Karpas-422 (cell line): ENCODE measurements at regions not wholly inside any gene's neighbourhood (a gene's known extent, or its start where the extent isn't known, plus 50 kb on each side); places are given as distances from the start of the nearest gene placed in this dataset.

ENCODE experiments used
- DNase-seq: peaks from one replicate; pipeline ENCODE4 v3.0.0-alpha.2; 2015
- H2AFZ ChIP-seq: fragments of 200-600 bp; sonication (generic); 2 replicates; pipeline ENCODE4 v1.6.1; 2014; ENCODE audit warnings: antibody characterized with exemption, low read length, mixed read lengths
- H3K27ac ChIP-seq: fragments of 200-600 bp; sonication (generic); 2 replicates; pipeline ENCODE4 v1.5.1; 2014; ENCODE audit warnings: mild to moderate bottlenecking, low read length, moderate library complexity
- H3K27me3 ChIP-seq: fragments of 200-600 bp; sonication (generic); 2 replicates; pipeline ENCODE4 v1.6.1; 2014; ENCODE audit warnings: low read length, mixed read lengths
- H3K36me3 ChIP-seq: fragments of 200-600 bp; sonication (generic); 2 replicates; pipeline ENCODE4 v1.6.1; 2014; ENCODE audit warnings: low read length, mixed read lengths; ENCODE audit not compliant: insufficient read depth
- H3K4me1 ChIP-seq: fragments of 200-600 bp; sonication (generic); 2 replicates; pipeline ENCODE4 v1.6.1; 2014; ENCODE audit warnings: mild to moderate bottlenecking, low read length, mixed read lengths
- H3K4me2 ChIP-seq: fragments of 200-600 bp; sonication (generic); 2 replicates; pipeline ENCODE4 v1.6.1; 2014; ENCODE audit warnings: low read length, low read depth, mild to moderate bottlenecking; ENCODE audit not compliant: poor library complexity, severe bottlenecking
- H3K4me3 ChIP-seq: fragments of 200-600 bp; sonication (generic); 2 replicates; pipeline ENCODE4 v1.5.1; 2014; ENCODE audit warnings: mild to moderate bottlenecking, antibody characterized with exemption, low read length, mixed read lengths
- H3K79me2 ChIP-seq: fragments of 200-600 bp; sonication (generic); 2 replicates; pipeline ENCODE4 v1.6.1; 2014; ENCODE audit warnings: mild to moderate bottlenecking, low read length, mixed read lengths
- H3K9ac ChIP-seq: fragments of 200-600 bp; sonication (generic); 2 replicates; pipeline ENCODE4 v1.6.0; 2014; ENCODE audit warnings: low read length
- H3K9me2 ChIP-seq: fragments of 200-600 bp; sonication (generic), shearing (Covaris generic); replicated peaks from 2 replicates; pipeline ENCODE4 v1.6.0; 2014; ENCODE audit warnings: mild to moderate bottlenecking, low read length, moderate library complexity; ENCODE audit not compliant: insufficient read depth
- H3K9me3 ChIP-seq: fragments of 300-700, 200-600 bp; sonication (generic); 2 replicates; pipeline ENCODE4 v1.6.1; 2014; ENCODE audit warnings: low read length, mixed read lengths
- H4K20me1 ChIP-seq: fragments of 200-600 bp; sonication (generic); 2 replicates; pipeline ENCODE4 v1.6.1; 2014; ENCODE audit warnings: mild to moderate bottlenecking, antibody characterized with exemption, low read length, low read depth; ENCODE audit not compliant: insufficient read depth

DNA sequence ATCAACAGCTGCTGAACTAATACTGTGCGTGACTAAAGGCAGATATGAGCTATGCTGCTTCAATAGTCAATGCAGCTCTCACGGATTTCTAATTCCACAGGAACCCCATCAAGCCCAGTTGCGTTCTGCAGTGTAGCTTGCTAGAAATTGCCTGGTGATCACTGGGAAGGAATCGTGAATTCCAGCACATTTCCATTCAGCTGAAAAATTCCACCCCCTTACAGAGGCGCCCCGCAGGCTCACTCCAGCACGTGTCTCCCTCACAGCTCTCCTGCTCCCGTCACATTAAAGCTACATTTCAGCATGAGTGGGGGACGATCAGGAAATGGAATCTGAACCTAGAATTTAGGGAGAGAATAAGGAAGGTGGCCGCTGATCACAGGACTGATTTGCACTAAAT lies 534.8 kb downstream of the TCERG1L start:
- no peaks in the 10 kb centered on the region for H3K36me3 ChIP-seq
- 0 out of 2 replicates have a peak, but pooled peaks cover 3% of the 10 kb centered on the region for H4K20me1 ChIP-seq
- H3K27me3 ChIP-seq = no peaks in the 10 kb centered on the region
- no peak overlapping the region for H3K27ac ChIP-seq
- peaks cover 8% of the 10 kb centered on the region for H3K4me1 ChIP-seq
- H3K9ac ChIP-seq = no peak overlapping the region
- H2AFZ ChIP-seq = no peak overlapping the region
- no peaks in the 10 kb centered on the region for H3K9me3 ChIP-seq
- H3K4me3 ChIP-seq = no peak overlapping the region
- DNase-seq = no peak
- H3K79me2 ChIP-seq = no peaks in the 10 kb centered on the region
- no peaks in the 10 kb centered on the region for H3K9me2 ChIP-seq
- H3K4me2 ChIP-seq = no peak overlapping the region

DNA sequence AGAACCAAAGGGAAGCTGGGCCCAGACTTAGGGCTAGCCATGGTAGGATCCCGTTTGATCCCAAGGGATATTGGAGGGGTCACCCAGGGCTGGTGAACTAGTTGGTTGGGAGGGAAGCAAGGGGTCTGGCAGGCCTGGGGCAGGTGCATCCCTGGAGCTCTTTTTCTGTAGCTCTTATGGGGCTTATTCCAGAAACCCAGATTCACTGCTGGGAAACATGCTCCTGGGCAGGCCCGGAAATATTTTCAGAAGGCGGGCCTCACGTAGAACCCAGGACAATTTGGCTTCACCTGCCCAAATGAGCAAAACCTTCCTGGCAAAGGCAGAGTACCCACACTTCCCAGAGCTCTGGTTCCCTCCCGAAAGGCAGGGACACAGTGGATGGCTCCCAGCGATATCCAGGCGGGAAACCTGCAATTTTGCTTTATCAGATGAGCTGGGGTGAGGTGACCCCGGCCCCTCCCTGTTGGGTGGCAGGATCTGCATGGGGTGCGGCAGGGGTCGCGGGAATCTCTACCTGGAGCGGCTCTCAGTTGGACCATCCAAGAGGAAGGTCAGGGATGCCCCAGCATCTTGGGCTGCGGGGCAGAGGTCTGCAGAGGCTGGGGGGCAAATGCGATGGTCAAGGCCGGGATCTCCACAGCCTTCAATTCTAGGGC lies 533.9 kb downstream of the TCERG1L start:
- Histone ChIP-seq H3K27me3 (no peaks in the 10 kb centered on the region), H3K4me1 (peaks cover 8% of the 10 kb centered on the region), H4K20me1 (no peaks in the 10 kb centered on the region), H3K9me2 (no peaks in the 10 kb centered on the region), H3K4me2 (no peak overlapping the region), H3K9me3 (no peaks in the 10 kb centered on the region), H3K36me3 (no peaks in the 10 kb centered on the region), H3K9ac (no peak overlapping the region), H3K79me2 (no peaks in the 10 kb centered on the region), H3K4me3 (no peak overlapping the region), H2AFZ (no peak overlapping the region), H3K27ac (no peak overlapping the region)
- no peak for DNase-seq

DNA sequence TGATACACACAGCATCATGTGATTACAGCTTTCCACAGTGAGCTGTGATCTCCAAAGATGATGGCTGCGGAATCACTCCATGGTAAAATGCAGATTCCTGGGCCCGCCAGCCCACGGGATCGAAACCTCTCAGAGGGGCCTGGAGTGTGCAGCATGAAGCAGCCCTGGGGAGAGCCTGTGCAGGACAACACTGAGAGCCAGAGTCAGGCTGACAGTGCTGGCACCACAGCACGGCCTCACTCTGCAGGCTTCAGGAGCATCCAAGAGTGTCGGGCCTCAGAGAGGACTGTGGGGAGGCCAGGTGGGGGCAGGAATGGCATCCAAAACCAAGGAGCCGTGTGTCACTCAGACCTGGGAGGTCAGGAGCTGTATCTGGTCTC lies 533.4 kb downstream of the TCERG1L start:
- Histone ChIP-seq H3K9me3 (no peaks in the 10 kb centered on the region), H3K9me2 (no peaks in the 10 kb centered on the region), H4K20me1 (no peaks in the 10 kb centered on the region), H3K4me1 (peaks cover 8% of the 10 kb centered on the region), H3K4me3 (no peak overlapping the region), H3K79me2 (no peaks in the 10 kb centered on the region), H3K9ac (no peak overlapping the region), H3K36me3 (no peaks in the 10 kb centered on the region), H3K27me3 (no peaks in the 10 kb centered on the region), H2AFZ (no peak overlapping the region), H3K27ac (no peak overlapping the region), H3K4me2 (no peak overlapping the region)
- DNase-seq = no peak

DNA sequence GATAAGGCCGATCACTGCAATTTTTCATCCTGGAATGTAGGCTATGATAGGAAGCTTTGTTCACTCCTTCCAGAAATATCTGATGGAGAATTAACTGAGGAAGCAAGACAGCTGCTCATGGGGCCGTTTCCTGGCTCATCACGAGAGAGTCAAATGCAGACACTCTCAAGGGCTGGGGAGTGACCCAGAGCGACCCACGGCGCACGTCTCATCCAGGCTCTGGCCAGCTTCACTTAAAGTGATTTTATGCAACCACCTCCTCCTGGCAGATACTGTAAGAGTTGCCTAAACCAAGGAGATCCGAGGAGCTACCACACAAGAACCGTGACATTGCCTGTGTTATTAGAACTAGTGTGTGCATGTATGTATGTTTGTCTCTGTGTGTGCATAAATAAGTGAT lies 530.8 kb downstream of the TCERG1L start:
- peaks cover 8% of the 10 kb centered on the region for H3K4me1 ChIP-seq
- no peaks in the 10 kb centered on the region for H3K36me3 ChIP-seq
- H3K9ac ChIP-seq = no peak overlapping the region
- no peak overlapping the region for H3K4me2 ChIP-seq
- H3K9me3 ChIP-seq = no peaks in the 10 kb centered on the region
- no peak for DNase-seq
- no peaks in the 10 kb centered on the region for H3K79me2 ChIP-seq
- H3K27me3 ChIP-seq = no peaks in the 10 kb centered on the region
- no peak overlapping the region for H2AFZ ChIP-seq
- H3K9me2 ChIP-seq = no peaks in the 10 kb centered on the region
- H3K27ac ChIP-seq = no peak overlapping the region
- H3K4me3 ChIP-seq = no peak overlapping the region
- no peaks in the 10 kb centered on the region; the same call in 1 of the 2 replicates for H4K20me1 ChIP-seq

DNA sequence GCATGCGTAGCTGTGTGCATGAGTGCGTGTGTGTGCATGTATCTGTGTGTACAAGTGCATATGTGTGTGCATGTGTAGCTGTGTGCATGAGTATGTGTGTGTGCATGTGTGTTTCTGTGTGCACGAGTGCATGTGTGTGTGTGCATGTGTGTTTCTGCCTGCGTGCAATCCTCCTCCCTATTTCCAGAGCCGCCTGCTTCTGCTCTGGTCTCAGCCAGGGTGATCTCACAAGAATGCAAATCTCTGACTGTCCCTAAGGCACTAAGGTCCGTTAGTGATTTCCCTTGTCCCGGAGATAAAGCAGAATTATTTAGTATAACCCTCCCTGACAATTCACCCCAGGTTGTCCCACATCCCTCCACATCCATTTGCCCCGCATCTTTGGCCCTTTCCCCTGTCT lies 530.3 kb downstream of the TCERG1L start:
- Histone ChIP-seq H3K9me2 (no peaks in the 10 kb centered on the region), H4K20me1 (no peaks in the 10 kb centered on the region; the same call in 1 of the 2 replicates), H3K27ac (no peak overlapping the region), H3K27me3 (no peaks in the 10 kb centered on the region), H3K4me1 (peaks cover 8% of the 10 kb centered on the region), H3K4me3 (no peak overlapping the region), H3K36me3 (no peaks in the 10 kb centered on the region), H2AFZ (no peak overlapping the region), H3K79me2 (no peaks in the 10 kb centered on the region), H3K4me2 (no peak overlapping the region), H3K9me3 (no peaks in the 10 kb centered on the region), H3K9ac (no peak overlapping the region)
- DNase-seq = no peak

DNA sequence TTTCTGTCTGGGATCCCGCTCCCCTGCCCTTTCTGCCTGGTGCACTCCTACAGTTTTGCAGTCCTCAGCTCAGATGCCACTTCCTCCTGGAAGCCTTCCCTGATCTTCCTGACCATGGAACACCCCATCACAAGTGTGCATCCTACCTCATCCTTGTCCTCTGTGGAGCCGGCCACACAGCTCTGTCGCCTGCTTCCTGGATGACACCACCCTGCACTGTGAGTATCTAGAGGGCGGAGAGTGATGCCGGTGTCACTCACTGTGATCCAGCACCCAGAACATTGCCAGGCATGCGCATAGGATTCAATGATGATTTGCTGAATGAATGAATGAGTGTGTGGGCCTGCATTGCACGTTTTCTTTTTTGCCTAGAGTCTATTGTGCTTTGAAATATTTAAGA lies 529.9 kb downstream of the TCERG1L start:
- peaks cover 8% of the 10 kb centered on the region for H3K4me1 ChIP-seq
- no peaks in the 10 kb centered on the region for H3K27me3 ChIP-seq
- no peak overlapping the region for H2AFZ ChIP-seq
- H3K27ac ChIP-seq = no peak overlapping the region
- H3K4me2 ChIP-seq = no peak overlapping the region
- H3K4me3 ChIP-seq = no peak overlapping the region
- no peak overlapping the region for H3K9ac ChIP-seq
- no peaks in the 10 kb centered on the region for H3K79me2 ChIP-seq
- no peaks in the 10 kb centered on the region for H3K9me2 ChIP-seq
- no peaks in the 10 kb centered on the region for H3K36me3 ChIP-seq
- H4K20me1 ChIP-seq = no peaks in the 10 kb centered on the region; the same call in 1 of the 2 replicates
- DNase-seq = no peak
- H3K9me3 ChIP-seq = no peaks in the 10 kb centered on the region

DNA sequence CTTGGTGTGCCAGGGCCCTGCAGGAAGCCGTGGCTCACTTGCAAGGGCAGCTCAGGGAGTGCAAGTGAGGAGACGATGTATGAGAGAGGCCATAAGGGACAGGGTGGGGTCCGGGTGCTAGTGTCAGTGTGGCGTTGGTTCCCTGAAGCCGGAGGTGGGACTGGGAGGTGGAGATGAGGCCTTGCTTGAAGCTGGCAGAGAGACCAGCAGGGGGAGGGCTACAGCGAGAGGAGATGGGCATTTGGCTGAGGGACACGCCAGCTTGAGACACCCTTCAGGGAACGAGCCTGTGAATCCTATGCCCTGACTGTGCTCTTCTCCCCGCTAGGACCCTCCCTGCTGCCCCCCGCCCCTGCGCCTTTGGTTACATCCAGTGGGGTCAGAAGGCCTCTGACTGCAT lies 529.1 kb downstream of the TCERG1L start:
- Histone ChIP-seq H3K9me3 (no peaks in the 10 kb centered on the region), H3K27ac (no peak overlapping the region), H4K20me1 (no peaks in the 10 kb centered on the region; the same call in 1 of the 2 replicates), H3K79me2 (no peaks in the 10 kb centered on the region), H3K27me3 (no peaks in the 10 kb centered on the region), H3K9me2 (no peaks in the 10 kb centered on the region), H3K4me3 (no peak overlapping the region), H3K36me3 (no peaks in the 10 kb centered on the region), H3K4me2 (no peak overlapping the region), H2AFZ (no peak overlapping the region), H3K9ac (no peak overlapping the region), H3K4me1 (peaks cover 8% of the 10 kb centered on the region)
- DNase-seq = peak; percentile 59

DNA sequence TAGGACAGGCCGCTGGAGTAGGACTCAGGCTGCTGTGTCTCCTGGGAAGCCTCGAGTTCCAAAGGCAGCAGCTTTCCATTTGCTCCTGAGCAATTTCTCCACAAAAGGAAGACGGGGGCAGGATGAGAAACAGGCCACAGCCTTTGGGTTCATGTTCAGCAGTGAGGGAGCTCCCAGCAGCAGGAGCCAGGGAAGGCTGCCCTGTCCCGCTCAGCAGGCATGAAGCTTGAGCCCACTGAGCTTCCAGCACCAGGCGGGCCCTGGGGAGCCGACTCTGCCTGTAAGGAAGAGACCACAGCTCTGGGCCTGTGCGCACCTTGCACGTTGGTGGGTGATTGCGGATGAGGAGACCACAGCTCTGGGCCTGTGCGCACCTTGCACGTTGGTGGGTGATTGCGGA lies 527.2 kb downstream of the TCERG1L start:
- no peak for DNase-seq
- no peak overlapping the region for H3K4me3 ChIP-seq
- H3K9me2 ChIP-seq = no peaks in the 10 kb centered on the region
- peaks cover 8% of the 10 kb centered on the region for H3K4me1 ChIP-seq
- no peak overlapping the region for H2AFZ ChIP-seq
- H3K9ac ChIP-seq = no peak overlapping the region
- H3K27me3 ChIP-seq = no peaks in the 10 kb centered on the region
- H3K27ac ChIP-seq = no peak overlapping the region
- no peaks in the 10 kb centered on the region for H3K79me2 ChIP-seq
- no peak overlapping the region for H3K4me2 ChIP-seq
- H4K20me1 ChIP-seq = no peaks in the 10 kb centered on the region; the same call in 1 of the 2 replicates
- H3K9me3 ChIP-seq = no peaks in the 10 kb centered on the region
- H3K36me3 ChIP-seq = no peaks in the 10 kb centered on the region
